SU-DHL-6 (cell line): ENCODE measurements at regions not wholly inside any gene's neighbourhood (a gene's known extent, or its start where the extent isn't known, plus 50 kb on each side); places are given as distances from the start of the nearest gene placed in this dataset.

Source experiments
- EZH2phosphoT487 ChIP-seq: fragments of 200-600 bp; sonication (generic), shearing (Covaris generic); conservative IDR thresholded peaks from 2 replicates; pipeline ENCODE4 v1.6.1; 2018; ENCODE audit warnings: mild to moderate bottlenecking, antibody characterized with exemption, low read length, moderate library complexity, mixed read lengths
- TF ChIP-seq, protein P1 (sequence below): fragments of 200-600 bp; sonication (generic); IDR thresholded peaks from one replicate; pipeline ENCODE4 v1.5.1; 2017; ENCODE audit warnings: antibody characterized with exemption, mild to moderate bottlenecking, low read length, moderate library complexity; ENCODE audit not compliant: insufficient read depth, poor library complexity, severe bottlenecking

DNA sequence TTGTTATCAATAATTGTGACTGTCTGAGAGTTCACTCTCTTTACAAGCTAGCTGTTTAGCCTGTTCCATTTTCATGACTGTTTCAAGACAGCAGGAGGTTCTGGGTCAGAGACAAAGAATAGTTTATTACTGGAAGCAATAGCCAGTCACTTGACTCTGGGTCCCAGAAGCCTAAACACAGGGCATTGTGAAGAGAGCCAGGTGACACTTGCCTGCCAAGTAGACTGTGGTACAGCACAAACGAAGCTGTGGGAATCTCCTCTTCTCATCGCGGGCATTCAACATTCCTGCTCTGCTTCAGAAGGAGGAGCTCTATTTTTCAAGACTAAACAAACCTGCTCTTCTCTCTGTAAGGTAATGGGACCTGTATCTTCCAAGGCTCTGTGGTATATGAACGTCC is 485.1 kb downstream of the TRIML1 start:
- TF ChIP-seq, protein P1, sequence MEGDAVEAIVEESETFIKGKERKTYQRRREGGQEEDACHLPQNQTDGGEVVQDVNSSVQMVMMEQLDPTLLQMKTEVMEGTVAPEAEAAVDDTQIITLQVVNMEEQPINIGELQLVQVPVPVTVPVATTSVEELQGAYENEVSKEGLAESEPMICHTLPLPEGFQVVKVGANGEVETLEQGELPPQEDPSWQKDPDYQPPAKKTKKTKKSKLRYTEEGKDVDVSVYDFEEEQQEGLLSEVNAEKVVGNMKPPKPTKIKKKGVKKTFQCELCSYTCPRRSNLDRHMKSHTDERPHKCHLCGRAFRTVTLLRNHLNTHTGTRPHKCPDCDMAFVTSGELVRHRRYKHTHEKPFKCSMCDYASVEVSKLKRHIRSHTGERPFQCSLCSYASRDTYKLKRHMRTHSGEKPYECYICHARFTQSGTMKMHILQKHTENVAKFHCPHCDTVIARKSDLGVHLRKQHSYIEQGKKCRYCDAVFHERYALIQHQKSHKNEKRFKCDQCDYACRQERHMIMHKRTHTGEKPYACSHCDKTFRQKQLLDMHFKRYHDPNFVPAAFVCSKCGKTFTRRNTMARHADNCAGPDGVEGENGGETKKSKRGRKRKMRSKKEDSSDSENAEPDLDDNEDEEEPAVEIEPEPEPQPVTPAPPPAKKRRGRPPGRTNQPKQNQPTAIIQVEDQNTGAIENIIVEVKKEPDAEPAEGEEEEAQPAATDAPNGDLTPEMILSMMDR: no peak
- TF ChIP-seq EZH2phosphoT487: no peak
